Activated naive CD4-positive, alpha-beta T cell treated with Interleukin-2 at 50 U/mL for 16 hours (primary cell): ENCODE measurements at regions not wholly inside any gene's neighbourhood (a gene's known extent, or its start where the extent isn't known, plus 50 kb on each side); places are given as distances from the start of the nearest gene placed in this dataset.
A peak's percentile ranks its signal among the peaks of the same experiment; 100 is the strongest.
"Not testable (repeated sequence)": the region's sequence is repeated elsewhere in the genome, so short reads cannot be mapped to it uniquely, and the experiment has no call there.

Source experiments
- DNase-seq: peaks from one replicate; pipeline ENCODE4 v3.0.0-alpha.2; 2020

DNA sequence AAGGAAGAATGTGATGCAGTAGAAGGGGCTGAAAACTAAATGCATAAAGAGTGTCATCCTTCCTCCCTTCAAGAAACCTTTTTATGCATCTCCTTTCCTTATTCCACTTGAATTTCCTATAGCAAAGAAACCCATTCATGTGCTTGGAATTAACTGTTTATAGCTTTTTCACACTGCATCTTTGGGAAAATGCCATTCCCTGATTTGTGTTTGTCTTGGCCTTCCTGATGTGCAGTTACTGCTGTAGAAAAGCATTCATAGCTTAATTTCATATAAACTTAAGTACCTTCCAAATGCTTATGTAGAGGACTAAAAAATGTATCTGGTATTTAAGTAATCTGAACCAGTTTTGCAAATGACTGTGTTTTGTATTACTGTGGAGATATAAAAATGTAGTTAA, 61.8 kb downstream of the SDR9C7 start:
- no peak for DNase-seq

DNA sequence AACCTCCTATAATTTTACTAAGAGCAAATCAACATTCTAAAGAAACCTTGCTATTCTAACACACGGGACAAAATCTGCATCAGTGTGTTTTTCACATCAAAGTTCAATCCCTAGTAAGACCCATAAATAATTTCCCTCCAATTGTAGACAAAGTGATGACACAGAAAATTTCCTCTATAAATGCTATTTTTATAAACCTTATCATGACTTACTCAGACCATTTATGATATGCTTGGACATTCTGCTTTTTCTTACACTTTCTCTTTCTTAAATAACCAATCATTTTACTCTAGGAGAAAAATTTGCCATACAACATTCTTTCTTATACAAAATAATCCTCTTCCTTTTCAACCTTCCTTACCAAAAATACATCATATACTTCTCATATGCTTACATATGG, 67.0 kb downstream of the SDR9C7 start:
- no peak for DNase-seq

DNA sequence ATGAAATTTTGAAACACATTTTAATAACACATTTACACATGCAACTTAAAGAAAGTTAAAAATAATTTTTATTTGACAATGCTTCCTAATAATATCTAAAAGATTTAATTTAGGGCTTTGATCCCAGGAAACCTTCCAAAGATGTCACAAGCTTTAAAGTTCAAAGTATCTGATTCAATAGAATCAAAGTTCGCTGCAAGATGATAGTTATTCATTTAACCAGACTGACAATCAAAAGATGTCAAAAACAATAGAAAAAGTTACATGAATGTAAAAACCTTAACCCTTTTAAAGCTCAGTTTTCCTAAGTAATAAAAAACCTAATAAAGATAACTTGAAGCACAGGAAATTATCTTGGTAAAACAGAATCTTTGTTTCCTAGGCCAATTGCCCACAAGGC, 67.7 kb downstream of the SDR9C7 start:
- no peak for DNase-seq

- DNase-seq, result no peak
Observed at GRCh38 chr12:56864318-56864717, 69.9 kb downstream of the SDR9C7 start.

DNA sequence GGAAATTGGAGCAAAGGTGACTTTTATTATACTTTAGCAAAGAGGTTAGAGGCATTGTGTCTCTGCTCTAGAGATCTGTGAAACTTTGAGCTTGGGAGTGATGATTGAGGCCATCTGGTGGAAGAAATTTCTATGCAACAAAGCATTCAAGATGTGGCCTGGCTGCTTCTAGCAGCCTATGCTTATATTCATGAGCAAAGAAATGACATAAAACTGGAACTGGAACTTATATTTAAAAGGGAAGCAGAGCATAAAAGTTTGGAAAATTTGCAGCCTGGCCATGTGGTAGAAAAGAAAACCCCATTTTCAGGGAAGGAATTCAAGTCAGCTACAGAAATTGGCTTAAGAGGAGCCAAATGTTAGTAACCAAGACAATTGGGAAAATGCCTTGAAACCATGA, 70.4 kb downstream of the SDR9C7 start:
- DNase-seq, result no peak

- DNase-seq, result no peak
Observed at GRCh38 chr12:56862264-56862663, 71.9 kb downstream of the SDR9C7 start.

DNA sequence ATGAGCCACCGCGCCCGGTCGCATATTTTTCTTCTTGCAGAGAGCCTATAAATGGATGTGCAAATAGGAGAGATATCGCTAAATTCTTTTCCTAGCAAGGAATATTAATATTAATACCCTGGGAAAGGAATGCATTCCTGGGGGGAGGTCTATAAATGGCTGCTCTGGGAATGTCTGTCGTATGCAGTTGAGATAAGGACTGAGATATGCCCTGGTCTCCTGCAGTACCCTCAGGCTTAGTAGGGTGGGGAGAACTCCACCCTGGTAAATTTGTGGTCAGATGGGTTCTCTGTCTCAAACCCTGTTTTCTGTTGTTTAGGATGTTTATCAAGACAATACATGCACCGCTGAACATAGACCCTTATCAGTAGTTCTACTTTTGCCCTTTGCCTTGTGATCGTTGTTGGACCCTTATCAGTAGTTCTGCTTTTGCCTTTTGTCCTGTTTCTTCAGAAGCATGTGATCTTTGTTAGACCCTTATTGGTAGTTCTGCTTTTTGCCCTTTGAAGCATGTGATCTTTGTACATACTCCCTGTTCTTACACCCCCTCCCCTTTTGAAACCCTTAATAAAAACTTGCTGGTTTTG, 80.7 kb downstream of the SDR9C7 start:
- not testable (repeated sequence) for DNase-seq

GRCh38 chr12:56851462-56851861, 82.7 kb downstream of the SDR9C7 start:
- DNase-seq, result no peak

DNA sequence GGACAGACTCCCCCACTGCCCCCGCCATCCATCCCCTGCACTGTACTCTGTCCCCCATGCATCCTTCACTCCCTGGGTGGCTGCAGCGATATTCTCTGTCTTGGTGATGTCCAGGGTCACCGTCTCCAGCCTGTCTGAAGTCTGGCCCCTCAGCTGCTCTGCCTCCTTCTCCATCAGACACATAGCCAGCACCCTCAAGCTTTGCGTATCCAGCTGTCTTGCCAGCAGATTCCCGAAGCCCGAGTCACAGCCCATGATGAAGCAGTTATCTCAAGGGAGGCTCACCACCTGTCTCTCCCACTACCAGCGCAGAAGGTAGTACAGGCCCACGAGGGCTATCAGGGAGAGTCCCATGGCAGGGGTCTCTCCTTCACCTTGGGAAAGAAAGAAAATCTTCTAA, 77.8 kb downstream of the HSD17B6 start:
- DNase-seq, result no peak

- DNase-seq, result peak; percentile 15
Observed at GRCh38 chr12:56839915-56840325, 76.8 kb downstream of the HSD17B6 start.

DNA sequence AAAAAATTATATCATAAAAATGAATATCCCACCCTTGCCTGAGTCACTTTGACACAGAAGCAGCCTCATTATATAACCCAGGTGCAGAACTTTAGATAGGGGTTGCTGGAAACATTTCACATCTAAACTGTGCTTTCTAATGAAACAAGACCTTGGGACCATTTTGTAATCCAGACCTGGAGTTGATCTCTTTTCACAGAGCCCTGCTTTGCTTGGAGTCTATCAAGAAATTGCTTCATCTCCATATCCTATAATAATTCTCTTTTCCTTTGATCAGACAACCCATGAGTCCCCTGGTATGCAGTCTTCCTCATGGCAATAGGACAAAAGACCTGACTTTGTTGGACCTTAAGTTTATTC, 76.3 kb downstream of the HSD17B6 start:
- no peak for DNase-seq

DNA sequence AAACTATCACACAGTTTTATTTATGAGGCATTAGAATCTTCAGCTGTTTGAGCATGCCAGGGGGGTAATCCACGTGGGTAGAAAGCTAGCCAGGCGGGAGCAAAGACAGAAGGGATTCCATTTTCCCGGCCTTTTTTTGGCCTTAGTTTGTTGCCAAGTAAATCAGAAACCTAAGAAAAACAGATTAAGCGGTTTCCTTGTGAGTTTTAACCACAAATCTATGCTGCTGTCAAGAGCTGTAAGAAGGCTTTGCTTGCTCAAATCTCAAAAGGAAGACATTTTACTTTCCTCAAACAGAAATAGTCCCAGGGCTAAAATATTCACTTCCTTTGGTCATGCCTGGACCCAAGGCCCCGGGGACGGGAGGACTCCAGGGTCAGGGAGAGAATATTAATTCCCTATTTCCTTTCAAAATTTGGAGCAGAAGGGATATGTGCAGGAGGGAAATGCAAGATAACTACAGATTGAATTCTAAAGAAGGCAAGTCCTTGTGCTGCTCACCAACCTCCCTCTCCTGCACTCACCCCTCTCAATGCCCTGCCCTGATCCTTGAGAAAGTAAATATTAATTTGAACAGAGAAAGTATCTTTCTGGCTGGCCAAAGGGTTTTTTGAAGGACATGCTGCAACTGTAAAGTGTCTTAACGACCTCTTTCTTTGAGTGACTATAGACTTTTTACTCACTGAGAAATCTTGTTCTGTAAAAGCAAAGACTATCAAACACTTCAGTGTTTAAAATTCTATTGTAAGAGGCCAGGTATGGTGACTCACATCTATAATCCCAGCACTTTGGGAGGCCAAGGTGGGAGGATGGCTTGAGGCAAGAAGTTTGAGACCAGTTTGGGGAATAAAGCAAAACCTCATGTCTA, 75.7 kb downstream of the HSD17B6 start:
- no peak for DNase-seq
